ENCODE measurements at regions not wholly inside any gene's neighbourhood (a gene's known extent, or its start where the extent isn't known, plus 50 kb on each side); places are given as distances from the start of the nearest gene placed in this dataset.

GRCh38 chr13:62038214-62038613, 622.6 kb upstream of the PCDH20 start:
- TF ChIP-seq CTCF (IDR thresholded peaks at IDR 0.05; ENCODE audit: extremely low read depth, insufficient read depth, missing control alignments), result no peak
- in situ Hi-C loops (cut with MboI; ENCODE audit: low pct_unique_long_range_greater_than_20kb, low sequenced_read_pairs, unreplicated experiment), result no loop called here

GRCh38 chr13:62035981-62036380, 620.3 kb upstream of the PCDH20 start:
- no peak for TF ChIP-seq CTCF (IDR thresholded peaks at IDR 0.05; ENCODE audit: extremely low read depth, insufficient read depth, missing control alignments)
- DNase-seq (ENCODE audit: low spot score), result no peak
- in situ Hi-C loops (cut with MboI; ENCODE audit: low pct_unique_long_range_greater_than_20kb, low sequenced_read_pairs, unreplicated experiment), result no loop called here

More at GRCh38 chr13:62038214-62038613, 622.6 kb upstream of the PCDH20 start:
- peak; percentile 7 for DNase-seq (ENCODE audit: low spot score)

GRCh38 chr13:62033934-62034333, 618.3 kb upstream of the PCDH20 start:
- DNase-seq (ENCODE audit: low spot score), result no peak
- no peak for TF ChIP-seq CTCF (IDR thresholded peaks at IDR 0.05; ENCODE audit: extremely low read depth, insufficient read depth, missing control alignments)
- in situ Hi-C loops (cut with MboI; ENCODE audit: low pct_unique_long_range_greater_than_20kb, low sequenced_read_pairs, unreplicated experiment), result no loop called here

DNA sequence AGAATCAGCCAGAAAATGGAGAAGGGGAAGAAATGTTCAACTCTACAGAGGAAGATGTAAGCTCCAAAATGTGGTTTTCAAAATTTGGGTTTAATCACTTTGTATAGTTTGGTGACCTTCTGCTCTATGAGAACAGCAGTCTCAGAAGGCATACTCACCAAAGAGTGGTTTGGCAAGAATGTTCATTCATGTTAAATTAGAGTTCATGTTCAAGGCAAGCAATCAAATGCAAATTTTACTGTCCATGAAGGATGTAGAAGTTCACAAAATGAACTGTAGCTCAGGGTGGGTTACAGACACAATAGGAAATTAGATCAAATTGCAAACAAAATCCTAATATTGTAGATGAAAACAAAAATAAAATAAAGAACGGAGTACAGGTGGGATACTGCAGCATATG, 606.7 kb upstream of the PCDH20 start:
- in situ Hi-C loops (cut with MboI; ENCODE audit: low pct_unique_long_range_greater_than_20kb, low sequenced_read_pairs, unreplicated experiment), result no loop called here

DNA sequence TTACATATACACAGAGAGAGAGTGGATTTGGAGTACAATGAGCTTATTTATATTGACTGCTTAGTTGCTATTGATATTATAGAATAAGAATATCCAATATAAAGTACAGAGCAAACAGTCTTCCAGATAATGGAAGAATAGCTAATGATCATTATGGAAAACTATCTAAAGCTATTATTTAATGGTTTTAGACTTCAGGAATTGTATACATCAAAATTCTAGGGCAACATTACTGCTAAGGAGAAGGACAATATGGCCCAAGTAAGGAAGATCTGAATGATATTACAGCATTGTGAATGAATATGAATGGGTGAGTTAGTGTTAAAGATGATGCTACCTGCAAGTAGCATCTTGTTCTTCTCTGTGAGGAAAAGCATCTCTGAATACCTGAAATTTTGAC, 604.2 kb upstream of the PCDH20 start:
- in situ Hi-C loops (cut with MboI; ENCODE audit: low pct_unique_long_range_greater_than_20kb, low sequenced_read_pairs, unreplicated experiment), result no loop called here
- no peak for DNase-seq (ENCODE audit: low spot score)
- no peak for TF ChIP-seq CTCF (IDR thresholded peaks at IDR 0.05; ENCODE audit: extremely low read depth, insufficient read depth, missing control alignments)

More for the DNA sequence above, 606.7 kb upstream of the PCDH20 start:
- DNase-seq (ENCODE audit: low spot score), result no peak
- TF ChIP-seq CTCF (IDR thresholded peaks at IDR 0.05; ENCODE audit: extremely low read depth, insufficient read depth, missing control alignments), result no peak

- peak; percentile 12 for TF ChIP-seq CTCF (IDR thresholded peaks at IDR 0.05; ENCODE audit: extremely low read depth, insufficient read depth, missing control alignments)
- in situ Hi-C loops (cut with MboI; ENCODE audit: low pct_unique_long_range_greater_than_20kb, low sequenced_read_pairs, unreplicated experiment), result no loop called here
- no peak for DNase-seq (ENCODE audit: low spot score)
Measured at GRCh38 chr13:62014299-62014698, 598.6 kb upstream of the PCDH20 start.

GRCh38 chr13:62003452-62003851, 587.8 kb upstream of the PCDH20 start:
- in situ Hi-C loops (cut with MboI; ENCODE audit: low pct_unique_long_range_greater_than_20kb, low sequenced_read_pairs, unreplicated experiment), result no loop called here
- DNase-seq (ENCODE audit: low spot score), result no peak
- no peak for TF ChIP-seq CTCF (IDR thresholded peaks at IDR 0.05; ENCODE audit: extremely low read depth, insufficient read depth, missing control alignments)

Data from GM13977 (cell line).